ENCODE measurements at regions not wholly inside any gene's neighbourhood (a gene's known extent, or its start where the extent isn't known, plus 50 kb on each side); places are given as distances from the start of the nearest gene placed in this dataset.

DNA sequence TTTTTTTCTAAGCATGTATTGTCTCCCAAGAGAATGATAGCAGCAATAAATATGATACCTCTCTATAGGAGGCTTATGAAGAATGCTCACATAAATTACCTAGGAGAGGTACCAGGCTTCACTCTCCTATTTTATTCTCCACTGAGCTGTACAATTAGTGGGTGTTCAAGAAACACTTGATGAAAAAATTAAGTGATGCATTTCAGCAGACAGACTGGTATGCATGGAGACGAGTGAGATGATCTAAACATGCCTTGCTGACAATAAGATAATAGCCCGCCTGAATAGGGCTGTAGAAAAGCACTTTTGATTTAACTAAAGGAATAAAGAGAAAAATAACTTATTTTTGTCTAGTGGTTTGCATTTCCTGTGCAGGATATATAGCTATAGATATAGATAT lies 1449.7 kb downstream of the GATA3 start:
- POLR2A ChIA-PET: no interaction called here
- no peaks in the 10 kb centered on the region for H3K27me3 ChIP-seq (ENCODE audit: control insufficient read depth, insufficient read depth, low read length)
- no peak overlapping the region for H3K4me3 ChIP-seq (ENCODE audit: low read depth, low read length)
- no peak overlapping the region for H3K27ac ChIP-seq (ENCODE audit: low read depth, low read length)
- CTCF ChIA-PET: no interaction called here
- TF ChIP-seq, protein P1, sequence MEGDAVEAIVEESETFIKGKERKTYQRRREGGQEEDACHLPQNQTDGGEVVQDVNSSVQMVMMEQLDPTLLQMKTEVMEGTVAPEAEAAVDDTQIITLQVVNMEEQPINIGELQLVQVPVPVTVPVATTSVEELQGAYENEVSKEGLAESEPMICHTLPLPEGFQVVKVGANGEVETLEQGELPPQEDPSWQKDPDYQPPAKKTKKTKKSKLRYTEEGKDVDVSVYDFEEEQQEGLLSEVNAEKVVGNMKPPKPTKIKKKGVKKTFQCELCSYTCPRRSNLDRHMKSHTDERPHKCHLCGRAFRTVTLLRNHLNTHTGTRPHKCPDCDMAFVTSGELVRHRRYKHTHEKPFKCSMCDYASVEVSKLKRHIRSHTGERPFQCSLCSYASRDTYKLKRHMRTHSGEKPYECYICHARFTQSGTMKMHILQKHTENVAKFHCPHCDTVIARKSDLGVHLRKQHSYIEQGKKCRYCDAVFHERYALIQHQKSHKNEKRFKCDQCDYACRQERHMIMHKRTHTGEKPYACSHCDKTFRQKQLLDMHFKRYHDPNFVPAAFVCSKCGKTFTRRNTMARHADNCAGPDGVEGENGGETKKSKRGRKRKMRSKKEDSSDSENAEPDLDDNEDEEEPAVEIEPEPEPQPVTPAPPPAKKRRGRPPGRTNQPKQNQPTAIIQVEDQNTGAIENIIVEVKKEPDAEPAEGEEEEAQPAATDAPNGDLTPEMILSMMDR (IDR thresholded peaks at IDR 0.05; ENCODE audit: low read depth, low read length): no peak
- no peaks in the 10 kb centered on the region for H3K9me3 ChIP-seq (ENCODE audit: control insufficient read depth, insufficient read depth, low read length)
- DNase-seq (ENCODE audit: low read depth, low spot score): no peak

DNA sequence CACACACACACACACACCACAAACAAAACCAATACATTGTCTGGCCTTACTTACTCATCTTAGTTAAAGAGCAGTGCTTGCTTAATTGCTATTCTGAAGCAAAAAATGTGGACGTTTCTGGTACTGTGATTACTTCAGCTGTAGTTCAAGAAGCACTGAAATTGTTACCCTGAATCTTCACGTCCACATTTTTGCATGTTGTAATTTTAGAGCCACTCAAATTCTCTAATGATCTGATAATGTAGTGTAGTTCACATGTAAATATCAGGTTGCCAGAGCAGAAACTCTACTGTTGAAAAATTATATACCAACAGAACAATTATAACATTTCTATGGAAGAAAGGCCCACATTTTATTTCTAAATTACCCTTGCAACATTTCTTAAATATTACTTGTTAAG lies 1451.1 kb downstream of the GATA3 start:
- Histone ChIP-seq H3K27me3 (ENCODE audit: control insufficient read depth, insufficient read depth, low read length) (no peaks in the 10 kb centered on the region), H3K4me3 (ENCODE audit: low read depth, low read length) (no peak overlapping the region), H3K27ac (ENCODE audit: low read depth, low read length) (no peak overlapping the region), H3K9me3 (ENCODE audit: control insufficient read depth, insufficient read depth, low read length) (no peaks in the 10 kb centered on the region)
- CTCF ChIA-PET: no interaction called here
- no peak for DNase-seq (ENCODE audit: low read depth, low spot score)
- POLR2A ChIA-PET: no interaction called here
- TF ChIP-seq, protein P1 (IDR thresholded peaks at IDR 0.05; ENCODE audit: low read depth, low read length): no peak

DNA sequence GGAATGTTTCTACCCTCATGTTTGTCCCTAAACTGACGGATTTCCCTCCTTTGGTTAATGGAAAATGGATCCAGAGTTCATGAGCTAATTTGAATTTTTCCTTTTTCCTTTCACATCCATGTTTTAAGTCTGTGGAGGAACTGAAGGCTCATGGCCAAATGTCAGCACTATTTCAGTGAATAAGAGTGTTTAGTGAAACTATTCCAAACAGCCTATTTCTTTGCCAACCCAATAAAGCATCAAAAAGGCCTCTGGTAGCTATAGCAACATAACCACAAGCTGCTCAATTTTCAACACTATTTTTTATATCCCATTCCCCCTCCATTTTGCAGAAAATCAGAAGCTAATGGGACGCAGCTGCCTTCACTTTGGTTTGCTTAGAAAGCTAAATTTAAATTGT lies 1454.1 kb downstream of the GATA3 start:
- ChIA-PET POLR2A (no interaction called here), CTCF (no interaction called here)
- no peaks in the 10 kb centered on the region for H3K9me3 ChIP-seq (ENCODE audit: control insufficient read depth, insufficient read depth, low read length)
- H3K27me3 ChIP-seq (ENCODE audit: control insufficient read depth, insufficient read depth, low read length): no peaks in the 10 kb centered on the region
- no peak for DNase-seq (ENCODE audit: low read depth, low spot score)
- H3K27ac ChIP-seq (ENCODE audit: low read depth, low read length): no peak overlapping the region
- TF ChIP-seq, protein P1 (IDR thresholded peaks at IDR 0.05; ENCODE audit: low read depth, low read length): no peak
- H3K4me3 ChIP-seq (ENCODE audit: low read depth, low read length): no peak overlapping the region

DNA sequence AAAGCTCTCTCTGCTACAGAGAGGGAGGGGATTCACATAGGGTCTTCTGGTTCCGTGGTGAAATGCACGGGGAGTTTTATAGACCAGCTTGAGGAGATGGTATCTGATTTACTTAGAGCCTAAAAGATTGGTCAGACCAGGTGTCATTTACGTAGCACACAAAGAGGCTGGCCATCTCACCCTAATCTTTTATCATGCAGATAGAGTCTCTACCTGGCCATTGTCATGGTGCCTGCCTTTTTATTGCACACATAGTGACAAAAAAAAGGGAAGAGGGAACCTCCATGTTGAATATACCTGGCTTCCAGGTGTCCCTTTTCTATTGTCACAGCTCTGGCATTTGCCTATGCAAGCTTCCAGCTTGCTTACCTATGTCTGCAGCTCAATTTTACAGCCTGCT lies 1456.1 kb downstream of the GATA3 start:
- TF ChIP-seq, protein P1 (IDR thresholded peaks at IDR 0.05; ENCODE audit: low read depth, low read length): no peak
- Histone ChIP-seq H3K9me3 (ENCODE audit: control insufficient read depth, insufficient read depth, low read length) (no peaks in the 10 kb centered on the region), H3K27me3 (ENCODE audit: control insufficient read depth, insufficient read depth, low read length) (no peaks in the 10 kb centered on the region), H3K27ac (ENCODE audit: low read depth, low read length) (no peak overlapping the region), H3K4me3 (ENCODE audit: low read depth, low read length) (no peak overlapping the region)
- POLR2A ChIA-PET: no interaction called here
- DNase-seq (ENCODE audit: low read depth, low spot score): no peak
- CTCF ChIA-PET: no interaction called here

DNA sequence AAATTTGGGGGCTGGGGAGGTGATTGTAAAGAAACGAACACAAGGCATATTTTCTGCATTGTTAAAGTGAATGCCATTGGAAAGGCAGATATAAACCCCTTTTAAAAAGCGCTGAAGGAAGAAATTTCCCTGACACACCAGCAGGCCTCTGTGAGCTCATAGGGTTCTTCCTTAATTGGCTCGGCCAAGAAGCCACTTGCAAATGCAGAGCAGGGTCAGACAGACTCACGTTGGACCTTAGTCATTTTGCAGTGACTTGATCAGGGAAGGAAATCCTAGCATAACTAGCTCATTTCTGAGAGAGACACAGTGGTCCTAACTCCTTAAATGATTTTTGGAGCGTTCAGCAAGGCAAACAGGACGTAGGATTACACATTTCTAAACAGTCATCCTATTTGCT lies 1461.4 kb downstream of the GATA3 start:
- CTCF ChIA-PET: no interaction called here
- POLR2A ChIA-PET: no interaction called here
- TF ChIP-seq, protein P1 (IDR thresholded peaks at IDR 0.05; ENCODE audit: low read depth, low read length): no peak
- DNase-seq (ENCODE audit: low read depth, low spot score): no peak
- H3K27me3 ChIP-seq (ENCODE audit: control insufficient read depth, insufficient read depth, low read length): no peaks in the 10 kb centered on the region
- H3K9me3 ChIP-seq (ENCODE audit: control insufficient read depth, insufficient read depth, low read length): peaks cover 3% of the 10 kb centered on the region; the same call in 1 of the 2 replicates
- no peak overlapping the region for H3K4me3 ChIP-seq (ENCODE audit: low read depth, low read length)
- no peak overlapping the region for H3K27ac ChIP-seq (ENCODE audit: low read depth, low read length)

Data from AG04450 (cell line).